ENCODE measurements at regions not wholly inside any gene's neighbourhood (a gene's known extent, or its start where the extent isn't known, plus 50 kb on each side); places are given as distances from the start of the nearest gene placed in this dataset.

GRCh38 chr13:31891472-31891871 is 140.1 kb upstream of the FRY start:
- Histone ChIP-seq H3K36me3 (ENCODE audit: control insufficient read depth in 2 of 2, extremely low read depth in 1 of 2, insufficient read depth in 2 of 2, low read length in 2 of 2) (no peaks in the 10 kb centered on the region), H2AFZ (ENCODE audit: control insufficient read depth, low read length) (no peak overlapping the region), H3K9me1 (ENCODE audit: control insufficient read depth, extremely low read depth, insufficient read depth, low read length) (no peaks in the 10 kb centered on the region), H3K27ac (ENCODE audit: control insufficient read depth, insufficient read depth, low read length) (no peak overlapping the region), H3K4me2 (ENCODE audit: control insufficient read depth, extremely low read depth, insufficient read depth, low read depth, low read length) (no peak overlapping the region), H3K27me3 (ENCODE audit: control insufficient read depth, extremely low read depth, insufficient read depth, low read length) (no peaks in the 10 kb centered on the region), H3K9ac (ENCODE audit: control insufficient read depth, extremely low read depth, insufficient read depth, low read length) (no peak overlapping the region), H3K4me3 (ENCODE audit: control insufficient read depth in 2 of 3, extremely low read depth in 1 of 3, insufficient read depth in 2 of 3, low read depth in 1 of 3, low read length in 3 of 3) (no peak overlapping the region), H3K4me1 (ENCODE audit: control insufficient read depth, extremely low read depth, insufficient read depth, low read length) (no peaks in the 10 kb centered on the region), H3K79me2 (ENCODE audit: control insufficient read depth, insufficient read depth, low read length) (no peaks in the 10 kb centered on the region), H4K20me1 (ENCODE audit: control insufficient read depth, extremely low read depth, insufficient read depth, low read length) (no peaks in the 10 kb centered on the region), H3K9me3 (ENCODE audit: control insufficient read depth, low read depth, low read length) (no peaks in the 10 kb centered on the region)
- FAIRE-seq (no peak), DNase-seq (ENCODE audit: low read depth, low spot score) (no peak)
- no peak for TF ChIP-seq EZH2 (IDR thresholded peaks at IDR 0.05; ENCODE audit: low read length)
- no peak for TF ChIP-seq CTCF (optimal IDR thresholded peaks at IDR 0.05 in 1 of 3, IDR thresholded peaks at IDR 0.05 in 1 of 3, conservative IDR thresholded peaks at IDR 0.05 in 1 of 3; ENCODE audit: extremely low read depth in 1 of 3, insufficient read depth in 2 of 3, low read length in 3 of 3)
- dilution Hi-C loops (cut with MboI; ENCODE audit: extremely low pct_ligation_motif_present, low sequenced_read_pairs): no loop called here

- dilution Hi-C loops (cut with MboI; ENCODE audit: extremely low pct_ligation_motif_present, low sequenced_read_pairs): no loop called here
- no peaks in the 10 kb centered on the region for H3K79me2 ChIP-seq (ENCODE audit: control insufficient read depth, insufficient read depth, low read length)
- H3K27me3 ChIP-seq (ENCODE audit: control insufficient read depth, extremely low read depth, insufficient read depth, low read length): no peaks in the 10 kb centered on the region
- no peak overlapping the region for H3K4me2 ChIP-seq (ENCODE audit: control insufficient read depth, extremely low read depth, insufficient read depth, low read depth, low read length)
- no peaks in the 10 kb centered on the region for H3K36me3 ChIP-seq (ENCODE audit: control insufficient read depth in 2 of 2, extremely low read depth in 1 of 2, insufficient read depth in 2 of 2, low read length in 2 of 2)
- no peak for FAIRE-seq
- H3K9me1 ChIP-seq (ENCODE audit: control insufficient read depth, extremely low read depth, insufficient read depth, low read length): no peaks in the 10 kb centered on the region
- H3K4me1 ChIP-seq (ENCODE audit: control insufficient read depth, extremely low read depth, insufficient read depth, low read length): no peaks in the 10 kb centered on the region
- H3K9me3 ChIP-seq (ENCODE audit: control insufficient read depth, low read depth, low read length): no peaks in the 10 kb centered on the region
- no peaks in the 10 kb centered on the region for H4K20me1 ChIP-seq (ENCODE audit: control insufficient read depth, extremely low read depth, insufficient read depth, low read length)
- no peak overlapping the region for H2AFZ ChIP-seq (ENCODE audit: control insufficient read depth, low read length)
- H3K4me3 ChIP-seq (ENCODE audit: control insufficient read depth in 2 of 3, extremely low read depth in 1 of 3, insufficient read depth in 2 of 3, low read depth in 1 of 3, low read length in 3 of 3): no peak overlapping the region
- TF ChIP-seq CTCF (optimal IDR thresholded peaks at IDR 0.05 in 1 of 3, IDR thresholded peaks at IDR 0.05 in 1 of 3, conservative IDR thresholded peaks at IDR 0.05 in 1 of 3; ENCODE audit: extremely low read depth in 1 of 3, insufficient read depth in 2 of 3, low read length in 3 of 3) (no peak), EZH2 (IDR thresholded peaks at IDR 0.05; ENCODE audit: low read length) (no peak)
- no peak for DNase-seq (ENCODE audit: low read depth, low spot score)
- H3K27ac ChIP-seq (ENCODE audit: control insufficient read depth, insufficient read depth, low read length): no peak overlapping the region
- H3K9ac ChIP-seq (ENCODE audit: control insufficient read depth, extremely low read depth, insufficient read depth, low read length): no peak overlapping the region
These were observed 136.6 kb upstream of the FRY start for GRCh38 chr13:31894931-31895330.
